DMS53 (cell line): ENCODE measurements at regions not wholly inside any gene's neighbourhood (a gene's known extent, or its start where the extent isn't known, plus 50 kb on each side); places are given as distances from the start of the nearest gene placed in this dataset.

ENCODE experiments used
- DNase-seq: peaks from one replicate; lab custom pipeline; 2025; lab: John Stamatoyannopoulos, UW

GRCh38 chr13:59121507-59121906 is 1042.2 kb downstream of the DIAPH3 start:
- no peak for DNase-seq

- DNase-seq, result no peak
Observed at GRCh38 chr13:59126474-59126873, 1037.3 kb downstream of the DIAPH3 start.

GRCh38 chr13:59133903-59134302 is 1029.8 kb downstream of the DIAPH3 start:
- no peak for DNase-seq

DNA sequence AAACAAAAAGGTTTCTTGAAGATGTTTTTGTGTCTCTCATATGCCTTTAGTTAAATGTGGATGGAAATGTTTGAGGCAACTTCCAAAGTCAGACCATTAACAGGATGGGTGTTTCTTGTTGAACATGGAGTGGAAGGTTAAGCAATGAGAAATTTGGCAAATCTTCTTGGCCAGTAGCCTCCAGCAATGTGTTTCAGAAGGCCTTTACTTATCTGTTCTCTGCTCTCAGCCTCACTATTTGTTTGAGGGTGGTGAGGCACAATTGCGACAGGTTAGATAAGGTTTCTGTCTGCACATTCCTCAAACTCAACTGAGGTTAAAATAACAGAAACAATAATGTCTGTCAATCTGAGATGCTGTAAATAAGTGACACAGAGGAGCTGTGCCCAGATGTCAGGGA is 1019.0 kb downstream of the DIAPH3 start:
- DNase-seq, result no peak

DNA sequence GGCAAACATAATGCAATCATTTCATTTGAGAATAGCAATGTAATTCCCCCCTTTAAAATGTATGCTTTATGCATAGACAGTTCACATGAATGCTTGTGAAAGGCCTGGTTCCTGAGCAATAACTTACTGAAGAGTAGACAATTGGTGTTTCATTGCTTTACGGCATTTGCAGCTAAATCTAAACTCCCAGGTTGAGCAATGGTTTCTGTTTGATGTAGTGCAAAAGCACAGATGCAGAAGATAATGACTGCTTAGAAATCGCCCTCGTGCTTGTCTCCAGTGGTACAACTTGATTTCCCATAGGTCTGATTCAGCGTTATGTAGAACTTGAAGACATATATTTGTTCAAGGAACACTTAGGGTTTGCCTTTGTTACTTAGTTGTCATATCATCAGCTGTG is 1018.3 kb downstream of the DIAPH3 start:
- no peak for DNase-seq

DNA sequence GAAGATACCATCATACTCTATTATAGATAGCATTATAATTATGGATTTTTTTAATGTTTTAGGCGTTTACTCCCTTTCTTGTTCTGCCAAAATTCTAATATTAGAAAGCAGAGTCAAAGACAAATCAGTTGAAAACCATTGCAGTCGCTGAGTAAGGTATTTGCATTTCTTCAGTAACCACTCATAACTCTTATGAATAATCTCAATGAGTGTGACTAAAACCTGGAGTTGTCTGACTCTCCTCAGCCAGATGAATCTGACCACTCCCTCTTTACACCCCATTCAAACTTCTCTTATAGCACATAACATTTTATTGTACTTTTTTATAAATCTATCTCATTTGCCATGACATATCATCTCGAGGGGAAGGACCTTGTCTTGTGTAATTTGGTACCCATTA is 1006.5 kb downstream of the DIAPH3 start:
- no peak for DNase-seq

GRCh38 chr13:59166174-59166573 is 997.6 kb downstream of the DIAPH3 start:
- no peak for DNase-seq

GRCh38 chr13:59172076-59172475 is 991.7 kb downstream of the DIAPH3 start:
- DNase-seq, result no peak

DNA sequence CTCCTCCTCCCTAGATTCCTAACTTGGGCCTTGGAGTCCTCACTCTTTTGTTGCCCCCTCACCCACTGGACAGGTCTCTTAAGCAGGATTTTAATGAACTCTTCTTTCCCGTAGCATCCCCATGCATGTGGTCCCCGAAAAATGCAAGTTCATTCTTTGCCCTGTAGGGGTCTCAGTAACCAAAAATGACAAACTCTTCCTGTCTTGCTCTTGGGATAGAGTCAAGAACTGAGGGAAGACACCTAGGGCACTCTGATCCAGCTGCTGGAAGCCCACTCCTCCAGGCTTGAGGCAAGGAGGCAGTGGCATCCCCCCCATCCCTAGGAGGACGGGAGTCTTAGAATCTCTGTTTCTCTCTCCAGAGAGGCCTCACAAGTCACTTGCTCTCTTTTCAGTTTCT is 987.0 kb downstream of the DIAPH3 start:
- DNase-seq, result peak; percentile 0

DNA sequence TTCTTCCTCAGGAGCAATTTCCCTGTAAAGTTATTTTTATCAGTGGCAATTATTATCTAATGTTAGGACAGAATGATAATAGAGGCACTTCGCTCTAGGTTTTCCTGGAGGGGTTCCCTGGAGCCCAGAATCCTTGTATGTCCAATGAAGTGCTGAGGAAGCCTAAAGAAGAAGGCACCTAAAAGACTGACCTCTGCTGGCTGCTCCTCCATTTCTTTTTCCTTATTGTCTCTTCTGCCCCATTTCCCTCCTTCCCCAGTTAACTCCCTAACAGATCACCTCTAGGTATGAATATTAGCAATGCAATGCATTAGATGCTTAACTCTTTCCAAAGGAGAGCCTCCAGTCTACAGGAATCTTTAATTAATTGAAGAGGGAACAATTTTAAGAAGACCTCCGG is 985.4 kb downstream of the DIAPH3 start:
- peak; percentile 8 for DNase-seq

GRCh38 chr13:59182241-59182640 is 981.5 kb downstream of the DIAPH3 start:
- DNase-seq, result no peak

GRCh38 chr13:59197397-59197796 is 966.3 kb downstream of the DIAPH3 start:
- no peak for DNase-seq

DNA sequence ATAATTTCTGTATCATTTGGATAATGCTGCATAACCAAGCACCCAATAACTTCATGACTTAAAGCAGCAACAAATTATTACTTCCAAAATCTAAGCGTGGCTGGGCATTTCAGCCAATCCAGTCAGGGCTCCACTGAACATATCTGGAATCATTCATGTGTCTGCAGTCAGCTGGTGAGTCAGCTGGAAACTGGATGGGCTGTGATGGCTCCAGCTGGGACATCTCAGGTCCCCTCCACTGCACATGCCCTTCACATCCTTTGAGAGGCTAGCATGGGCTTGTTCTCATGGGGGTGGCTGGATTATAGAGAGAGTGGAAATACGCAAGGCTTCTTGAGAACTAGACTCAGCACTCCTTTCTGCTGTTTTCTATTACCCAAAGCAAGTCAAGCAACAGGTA is 961.9 kb downstream of the DIAPH3 start:
- no peak for DNase-seq

- no peak for DNase-seq
Observed at GRCh38 chr13:59203855-59204254, 959.9 kb downstream of the DIAPH3 start.

GRCh38 chr13:59205501-59205900 is 958.2 kb downstream of the DIAPH3 start:
- no peak for DNase-seq

DNA sequence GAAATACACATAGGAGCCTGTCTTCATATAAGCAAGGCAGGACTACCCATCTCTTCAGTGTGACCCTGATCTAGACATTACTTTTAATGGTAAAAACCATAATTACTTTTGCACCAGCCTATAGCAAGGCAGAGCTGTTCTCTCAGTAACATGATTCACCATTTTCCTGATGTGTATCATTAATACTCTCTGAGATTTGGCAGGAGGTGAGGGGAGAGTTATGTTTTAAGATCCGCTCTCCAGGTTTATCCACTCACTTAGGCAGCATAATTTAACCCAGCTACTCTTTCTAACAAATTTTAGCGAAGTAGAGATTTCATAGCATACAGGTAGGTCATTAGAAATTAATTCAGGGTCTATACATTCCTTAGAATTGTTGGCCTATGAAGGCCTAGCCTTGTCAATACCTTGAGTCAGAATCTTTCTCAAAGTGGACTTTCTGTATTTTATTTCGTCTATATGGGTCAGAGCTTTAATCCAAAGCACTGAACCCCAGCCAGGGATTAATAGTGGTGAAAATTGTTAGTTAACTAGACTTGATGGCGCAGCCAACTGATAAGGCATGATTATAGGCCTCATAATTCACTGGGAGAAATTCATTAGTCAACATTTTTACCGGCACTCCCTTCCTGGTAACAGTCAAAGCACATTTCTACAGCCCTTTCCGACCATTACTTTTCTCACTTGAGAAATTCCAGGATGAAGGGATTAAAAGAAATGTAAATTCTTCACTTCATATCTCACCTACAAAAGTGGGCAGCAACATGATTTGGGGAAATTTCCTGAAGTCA is 955.1 kb downstream of the DIAPH3 start:
- DNase-seq, result no peak

DNA sequence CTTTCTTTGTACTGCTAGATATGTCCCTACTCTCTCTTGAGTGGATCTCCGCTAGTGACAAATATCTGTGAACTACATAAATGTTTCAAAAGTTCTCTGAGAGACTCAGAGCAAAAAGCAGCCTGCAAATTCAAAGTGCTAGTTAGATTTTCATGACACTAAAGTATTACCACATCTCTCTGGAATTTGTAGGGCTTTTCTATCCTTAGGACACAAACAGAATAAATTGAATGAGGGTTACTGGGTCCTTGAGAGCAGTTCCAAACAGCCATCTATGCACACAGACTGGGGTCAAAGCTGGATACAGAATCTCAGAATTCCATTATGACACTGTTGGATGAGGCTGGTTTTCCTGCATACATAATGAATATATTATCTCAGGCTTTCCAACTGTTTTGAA is 953.2 kb downstream of the DIAPH3 start:
- no peak for DNase-seq

DNA sequence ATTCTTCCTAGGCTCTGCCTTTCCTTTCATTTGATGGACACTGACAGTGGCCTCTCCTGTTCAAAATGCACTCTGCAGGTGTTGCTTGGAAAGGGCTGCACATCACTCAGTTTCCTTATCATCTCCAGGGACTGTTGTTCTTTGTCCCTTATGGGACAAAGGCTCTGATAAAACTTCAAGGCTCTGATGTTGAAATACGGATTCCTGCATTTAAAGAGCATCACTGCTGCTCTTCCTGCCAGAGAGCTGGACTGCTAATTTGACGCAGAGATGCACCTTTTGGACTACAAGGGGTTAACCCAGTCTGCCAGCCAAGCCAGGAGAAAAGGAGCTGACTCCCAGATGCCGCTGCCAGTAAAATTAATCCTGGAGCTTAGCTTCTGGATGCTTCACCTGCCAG is 952.1 kb downstream of the DIAPH3 start:
- DNase-seq, result no peak

- DNase-seq, result peak; percentile 14
Observed at GRCh38 chr13:59229401-59229800, 934.3 kb downstream of the DIAPH3 start.

DNA sequence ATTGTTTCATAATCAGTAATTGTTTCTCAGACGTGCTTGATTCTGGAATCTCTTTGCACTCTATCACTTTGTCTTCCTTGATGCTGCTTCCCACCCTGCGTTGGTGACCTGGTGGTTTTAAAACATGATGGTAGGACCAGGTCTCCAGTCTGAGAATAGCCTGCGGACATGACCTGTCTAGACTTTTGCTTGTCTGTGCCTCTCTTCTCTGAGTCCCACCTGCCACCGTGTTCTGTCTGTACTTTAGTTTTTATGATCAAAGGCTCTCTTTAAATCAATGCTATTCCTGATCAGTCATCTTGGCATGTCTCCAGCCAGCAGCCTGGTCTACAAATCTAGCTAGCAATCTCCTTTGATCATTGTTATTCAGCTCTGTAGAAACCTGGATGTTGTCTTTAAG is 933.9 kb downstream of the DIAPH3 start:
- no peak for DNase-seq

GRCh38 chr13:59230484-59231264 is 933.1 kb downstream of the DIAPH3 start:
- no peak for DNase-seq

GRCh38 chr13:59236309-59236919 is 927.3 kb downstream of the DIAPH3 start:
- no peak for DNase-seq

GRCh38 chr13:59236944-59237343 is 926.8 kb downstream of the DIAPH3 start:
- no peak for DNase-seq
